ENCODE measurements at regions not wholly inside any gene's neighbourhood (a gene's known extent, or its start where the extent isn't known, plus 50 kb on each side); places are given as distances from the start of the nearest gene placed in this dataset.

DNA sequence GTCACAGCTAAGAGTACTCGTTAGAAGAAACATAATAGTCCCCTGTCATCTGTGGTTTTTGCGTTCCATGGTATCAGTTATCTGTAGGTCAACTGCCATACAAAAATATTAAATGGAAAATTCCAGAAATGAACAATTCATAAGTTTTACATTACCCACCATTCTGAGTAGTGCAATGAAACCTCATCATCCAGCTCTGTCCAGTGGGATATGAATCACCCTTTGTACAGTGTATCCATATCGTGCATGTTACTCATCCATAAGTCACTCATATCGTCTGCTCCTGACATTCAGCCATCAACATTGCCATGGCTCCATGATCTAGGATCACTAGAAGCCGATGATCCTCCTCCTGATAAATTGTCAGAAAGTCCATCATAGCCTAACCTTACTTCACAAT is 174.9 kb upstream of the C11orf87 start:
- ChIA-PET POLR2A (no interaction called here), CTCF (ENCODE audit: low intra/inter-chr PET ratio) (no interaction called here)
- Histone ChIP-seq H3K27ac (ENCODE audit: extremely low read depth, low read depth, low read length) (no peak overlapping the region), H3K9me3 (replicated peaks; ENCODE audit: control insufficient read depth, insufficient read depth, low read depth, low read length) (no peaks in the 10 kb centered on the region; the same call in none of the 2 replicates), H4K20me1 (replicated peaks; ENCODE audit: control insufficient read depth, insufficient read depth, low read length) (no peaks in the 10 kb centered on the region), H2AFZ (ENCODE audit: low read depth, low read length) (no peak overlapping the region), H3K9me1 (ENCODE audit: control insufficient read depth, insufficient read depth, low read length) (no peaks in the 10 kb centered on the region), H3K9ac (ENCODE audit: insufficient read depth in 1 of 2, low read depth in 2 of 2, low read length in 2 of 2) (no peak overlapping the region), H3K79me2 (ENCODE audit: control insufficient read depth, insufficient read depth, low read length) (no peaks in the 10 kb centered on the region), H3K4me3 (no peak overlapping the region), H3K27me3 (ENCODE audit: control insufficient read depth in 2 of 2, insufficient read depth in 2 of 2, low read length in 2 of 2) (no peaks in the 10 kb centered on the region), H3K36me3 (ENCODE audit: control insufficient read depth, insufficient read depth, low read length) (no peaks in the 10 kb centered on the region), H3K4me2 (ENCODE audit: insufficient read depth, low read length) (no peak overlapping the region), H3K4me1 (replicated peaks in 1 of 2; ENCODE audit: control insufficient read depth in 2 of 2, insufficient read depth in 2 of 2, low read length in 2 of 2) (no peaks in the 10 kb centered on the region)
- DNase-seq (ENCODE audit: extremely low read depth in 1 of 4, low spot score in 3 of 4): no peak
- TF ChIP-seq RREB1 (CRISPR knock-in tag; IDR thresholded peaks at IDR 0.05) (no peak), HNRNPK (IDR thresholded peaks at IDR 0.05; ENCODE audit: low read depth, low read length, poor library complexity, severe bottlenecking) (no peak), SNIP1 (IDR thresholded peaks at IDR 0.05; ENCODE audit: low read depth) (no peak), ETV1 (tag; conservative IDR thresholded peaks at IDR 0.05; ENCODE audit: low read depth) (no peak), ASH1L (IDR thresholded peaks at IDR 0.05; ENCODE audit: borderline replicate concordance, low read depth, partially characterized antibody) (no peak), LCOR (CRISPR knock-in tag; IDR thresholded peaks at IDR 0.05) (no peak), CBX2 (IDR thresholded peaks at IDR 0.05; ENCODE audit: insufficient read depth, low read length, poor library complexity, severe bottlenecking) (no peak), BCOR (IDR thresholded peaks at IDR 0.05) (no peak), CBFA2T3 (IDR thresholded peaks at IDR 0.05) (no peak), HMBOX1 (IDR thresholded peaks at IDR 0.05) (no peak), ZKSCAN1 (IDR thresholded peaks at IDR 0.05; ENCODE audit: low read depth, low read length) (no peak), XRCC3 (IDR thresholded peaks at IDR 0.05) (no peak), SMC3 (conservative IDR thresholded peaks at IDR 0.05; ENCODE audit: insufficient read depth, low read depth, low read length) (no peak)
- FAIRE-seq: no peak
- intact Hi-C loops (cut with micrococcal nuclease) (no loop called here), in situ Hi-C loops (cut with MboI) (no loop called here)
- WGBS (ENCODE audit: insufficient coverage, low coverage, missing lambda C conversion rate): under 1% methylated on average over 5 of the region's 5 CpGs
- no TSS peak for BruUV-seq (replicated peaks)
- ATAC-seq: no peak
